Lower leg skin (tissue), 4 donors: ENCODE measurements at regions not wholly inside any gene's neighbourhood (a gene's known extent, or its start where the extent isn't known, plus 50 kb on each side); places are given as distances from the start of the nearest gene placed in this dataset.

ENCODE experiments used
- DNase-seq, 2 donors: peaks; one replicate each; pipeline ENCODE4 v3.0.0-alpha.2; 2019; ENCODE audit warnings: low spot score in 2 of 2
- H3K4me3 ChIP-seq: fragments of 200-600 bp; sonication (generic); 2 replicates; pipeline ENCODE4 v1.5.1; 2017; ENCODE audit warnings: mild to moderate bottlenecking, low read depth; ENCODE audit not compliant: poor library complexity, severe bottlenecking
- CTCF ChIP-seq, 3 donors: fragments of 450-650 bp; IDR thresholded peaks; one replicate each; pipeline ENCODE4 v1.5.1; 2016; ENCODE audit warnings: antibody characterized with exemption in 3 of 3, mild to moderate bottlenecking in 3 of 3, moderate library complexity in 2 of 3
- POLR2A ChIP-seq, 2 donors: fragments of 450-650 bp; IDR thresholded peaks; one replicate each; pipeline ENCODE4 v1.6.1; 2016 to 2017; ENCODE audit warnings: antibody characterized with exemption in 2 of 2, mild to moderate bottlenecking in 1 of 2, moderate library complexity in 1 of 2
- WGBS, 2 donors: methylation state at CpG; one replicate each; pipeline ENCODE4 v1.1.5; 2018; 5-methylcytosine and 5-hydroxymethylcytosine counted together
- intact Hi-C: fragments of 100-400 bp; cut with DNase I; formaldehyde crosslinking; loops from one replicate; pipeline ENCODE4 v1.15.0; 2023; ENCODE audit warnings: low total_unique reads

- no peak overlapping the region for H3K4me3 ChIP-seq
- DNase-seq, result no peak
- 81 to 82% methylated on average over 3 of the region's 3 CpGs for WGBS, 2 donors
- intact Hi-C loops, result no loop called here
- TF ChIP-seq POLR2A (IDR thresholded peaks at IDR 0.05) (no peak), CTCF (IDR thresholded peaks at IDR 0.05) (no peak)
Measured at GRCh38 chr14:28052251-28052650, 714.3 kb upstream of the FOXG1 start.

- intact Hi-C loops, result no loop called here
- no peak for DNase-seq
- WGBS, 2 donors, result 91% methylated on average over 3 of the region's 3 CpGs
- no peak for TF ChIP-seq CTCF (IDR thresholded peaks at IDR 0.05)
- TF ChIP-seq POLR2A (IDR thresholded peaks at IDR 0.05), result no peak
- no peak overlapping the region for H3K4me3 ChIP-seq
Measured at GRCh38 chr14:28055008-28055407, 711.6 kb upstream of the FOXG1 start.

GRCh38 chr14:28057359-28058296, 709.0 kb upstream of the FOXG1 start:
- no peak for TF ChIP-seq CTCF (IDR thresholded peaks at IDR 0.05)
- no peak for TF ChIP-seq POLR2A (IDR thresholded peaks at IDR 0.05)
- no peak overlapping the region for H3K4me3 ChIP-seq
- DNase-seq, result no peak

DNA sequence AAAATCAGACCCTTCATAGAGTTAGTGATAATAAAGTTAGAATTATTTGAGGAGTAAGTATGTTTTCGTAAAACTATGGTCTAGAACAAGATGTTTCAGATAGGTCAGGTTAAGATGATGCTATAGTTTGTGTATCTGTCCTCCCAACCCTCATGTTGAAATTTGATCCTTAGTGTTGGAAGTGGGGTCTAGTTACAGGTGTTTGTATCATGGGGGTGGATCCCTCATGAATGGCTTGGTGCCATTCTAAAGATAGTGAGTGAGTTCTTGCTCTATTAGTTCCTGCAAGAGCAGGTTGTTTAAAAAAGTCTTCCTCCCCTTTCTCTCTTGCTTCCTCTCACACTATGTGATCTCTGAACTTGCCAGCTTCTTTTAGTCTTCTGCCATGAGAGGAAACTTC, 707.3 kb upstream of the FOXG1 start:
- intact Hi-C loops, result no loop called here
- no peak for DNase-seq
- WGBS, 2 donors, result 86 to 88% methylated on average over 1 of the region's 1 CpG
- TF ChIP-seq CTCF (IDR thresholded peaks at IDR 0.05), result no peak
- no peak for TF ChIP-seq POLR2A (IDR thresholded peaks at IDR 0.05)
- no peak overlapping the region for H3K4me3 ChIP-seq

More at GRCh38 chr14:28057359-28058296, 709.0 kb upstream of the FOXG1 start:
- 50 to 51% methylated on average over 4 of the region's 4 CpGs for WGBS, 2 donors
- intact Hi-C loops, result no loop called here

DNA sequence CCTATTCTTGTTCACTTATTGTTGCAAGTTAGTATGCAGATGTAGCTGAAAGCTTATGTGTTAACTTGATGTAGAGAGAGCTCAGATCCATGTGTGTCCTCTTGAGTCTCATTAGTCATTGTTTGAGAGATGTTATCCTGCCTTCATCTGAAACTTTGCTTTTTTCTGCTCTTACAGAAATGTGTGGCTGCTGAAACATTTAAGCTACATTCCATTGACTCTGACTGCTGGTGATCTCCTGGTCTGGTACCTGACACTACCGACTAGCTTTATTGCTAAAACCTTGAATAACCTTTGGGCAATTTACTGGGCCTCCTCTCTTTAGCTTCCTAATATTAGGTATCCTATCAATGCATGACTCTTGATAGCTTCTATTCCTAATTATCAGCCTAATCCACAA, 705.6 kb upstream of the FOXG1 start:
- DNase-seq, result no peak

More for the DNA sequence above, 705.6 kb upstream of the FOXG1 start:
- no peak overlapping the region for H3K4me3 ChIP-seq
- intact Hi-C loops, result no loop called here
- 77 to 79% methylated on average over 1 of the region's 1 CpG for WGBS, 2 donors
- TF ChIP-seq CTCF (IDR thresholded peaks at IDR 0.05) (no peak), POLR2A (IDR thresholded peaks at IDR 0.05) (no peak)
